Stomach (tissue), 8 donors: ENCODE measurements at regions not wholly inside any gene's neighbourhood (a gene's known extent, or its start where the extent isn't known, plus 50 kb on each side); places are given as distances from the start of the nearest gene placed in this dataset.

Experiments
- DNase-seq, 2 donors: peaks; one replicate each; pipeline versions ENCODE4 v3.0.0 to v3.0.0-alpha.2; 2013 to 2019
- H3K27ac ChIP-seq, 5 donors: fragments of 200-600 bp in 4 of 5; sonication (generic) in 4 of 5; one replicate each; pipeline ENCODE4 v1.5.1; 2013 to 2019; ENCODE audit warnings: mild to moderate bottlenecking in 1 of 5, moderate library complexity in 1 of 5
- H3K27me3 ChIP-seq, 3 donors: fragments of 200-600 bp; sonication (generic); one replicate each; pipeline ENCODE4 v1.5.1; 2017 to 2019; ENCODE audit warnings: mixed run types in 1 of 3
- H3K36me3 ChIP-seq, 4 donors: fragments of 200-600 bp; sonication (generic); 1 replicate in 3 of 4; 2 replicates in 1 of 4; pipeline ENCODE4 v1.5.1; 2016 to 2019
- H3K4me1 ChIP-seq, 4 donors: fragments of 200-600 bp; sonication (generic); one replicate each; pipeline ENCODE4 v1.5.1; 2016 to 2019
- H3K4me3 ChIP-seq, 4 donors: fragments of 200-600 bp; sonication (generic) in 3 of 4; one replicate each; pipeline ENCODE4 v1.5.1; 2016 to 2019; ENCODE audit warnings: mild to moderate bottlenecking in 1 of 4
- H3K9me3 ChIP-seq, 4 donors: fragments of 200-600 bp; sonication (generic); one replicate each; pipeline ENCODE4 v1.5.1; 2016 to 2019
- CTCF ChIP-seq, 7 experiments: fragments of 450-650 bp in 4 of 7; fragments of 200-600 bp in 3 of 7; sonication (generic) in 3 of 7; IDR thresholded peaks; one replicate each; pipeline ENCODE4 v1.5.1; 2016 to 2019; ENCODE audit warnings: antibody characterized with exemption in 7 of 7, control low read depth in 2 of 7, mild to moderate bottlenecking in 1 of 7
- EP300 ChIP-seq: sonication (generic); formaldehyde crosslinking; IDR thresholded peaks from one replicate; pipeline ENCODE4 v1.6.1; 2017; ENCODE audit warnings: antibody characterized with exemption
- POLR2A ChIP-seq, 4 donors: fragments of 450-650 bp; IDR thresholded peaks; one replicate each; pipeline ENCODE4 v1.6.1; 2016; ENCODE audit warnings: antibody characterized with exemption in 4 of 4, control low read depth in 2 of 4, mild to moderate bottlenecking in 1 of 4, moderate library complexity in 1 of 4
- POLR2AphosphoS5 ChIP-seq, 3 donors: sonication (generic); formaldehyde crosslinking; IDR thresholded peaks; one replicate each; pipeline ENCODE4 v1.6.1; 2016; ENCODE audit warnings: antibody characterized with exemption in 3 of 3
- WGBS, 5 donors: extraction: QIAGEN DNeasy Blood & Tissue Kit in 3 of 5; methylation state at CpG; one replicate each; pipeline versions ENCODE4 v1.1.5 to v1.1.7; 2013 to 2018; 5-methylcytosine and 5-hydroxymethylcytosine counted together
- intact Hi-C: fragments of 100-400 bp; cut with DNase I; formaldehyde crosslinking; loops from one replicate; pipeline ENCODE4 v1.15.1; 2023; ENCODE audit warnings: low total_unique reads
- donor health status: healthy with polysubstance abuse.
- donor health status: Bipolar disorder and iron deficiency.
- donor health status: healthy.

GRCh38 chr3:111307676-111308075 lies 234.3 kb upstream of the CD96 start:
- no peak for DNase-seq
- H3K9me3 ChIP-seq, result no peaks in the 10 kb centered on the region
- no peak overlapping the region for H3K27ac ChIP-seq
- no peaks in the 10 kb centered on the region for H3K36me3 ChIP-seq
- intact Hi-C loops, result no loop called here
- 79 to 94% (median 86%) methylated on average over 1 of the region's 1 CpG for WGBS, 5 donors
- H3K4me1 ChIP-seq, result peaks cover 0 to 26% (median 4%) of the 10 kb centered on the region in 4 donors
- no peak overlapping the region for H3K4me3 ChIP-seq
- no peaks in the 10 kb centered on the region for H3K27me3 ChIP-seq
- TF ChIP-seq POLR2AphosphoS5 (IDR thresholded peaks at IDR 0.05) (no peak), POLR2A (IDR thresholded peaks at IDR 0.05) (no peak), EP300 (no peak), CTCF (IDR thresholded peaks at IDR 0.05) (no peak)

- no peak for TF ChIP-seq CTCF (IDR thresholded peaks at IDR 0.05)
- TF ChIP-seq POLR2AphosphoS5 (IDR thresholded peaks at IDR 0.05), result peak in 2 of 3 donors; percentile 58 to 70
- Histone ChIP-seq H3K27me3 (no peaks in the 10 kb centered on the region), H3K27ac (peak overlapping the region in 3 of 5 donors; percentile 56 to 70 (median 57)), H3K36me3 (no peaks in the 10 kb centered on the region), H3K4me3 (no peak overlapping the region), H3K9me3 (no peaks in the 10 kb centered on the region), H3K4me1 (peaks cover 0 to 48% (median 14%) of the 10 kb centered on the region in 4 donors)
- DNase-seq, result peak in 1 of 2 donors; percentile 50
- intact Hi-C loops, result no loop called here
These were observed 230.9 kb upstream of the CD96 start for GRCh38 chr3:111311126-111311525.

GRCh38 chr3:111311709-111312235 lies 230.2 kb upstream of the CD96 start:
- no peak for TF ChIP-seq POLR2AphosphoS5 (IDR thresholded peaks at IDR 0.05)
- TF ChIP-seq CTCF (IDR thresholded peaks at IDR 0.05), result no peak
- no peak for TF ChIP-seq POLR2A (IDR thresholded peaks at IDR 0.05)
- no peak for TF ChIP-seq EP300
- Histone ChIP-seq H3K4me1 (peaks cover 0 to 48% (median 14%) of the 10 kb centered on the region in 4 donors), H3K36me3 (no peaks in the 10 kb centered on the region), H3K27me3 (no peaks in the 10 kb centered on the region), H3K9me3 (no peaks in the 10 kb centered on the region), H3K27ac (peak overlapping the region in 2 of 5 donors; percentile 56 to 57), H3K4me3 (no peak overlapping the region)
- 31 to 55% (median 48%) methylated on average over 2 of the region's 2 CpGs for WGBS, 5 donors
- intact Hi-C loops, result no loop called here
- DNase-seq, result no peak

GRCh38 chr3:111314181-111314873 lies 227.7 kb upstream of the CD96 start:
- H3K27me3 ChIP-seq, result no peaks in the 10 kb centered on the region
- intact Hi-C loops, result no loop called here
- no peak overlapping the region for H3K4me3 ChIP-seq
- TF ChIP-seq POLR2AphosphoS5 (IDR thresholded peaks at IDR 0.05), result no peak
- TF ChIP-seq CTCF (IDR thresholded peaks at IDR 0.05), result no peak
- TF ChIP-seq EP300, result no peak
- TF ChIP-seq POLR2A (IDR thresholded peaks at IDR 0.05), result no peak
- peak; percentile 48 to 49 for DNase-seq
- H3K36me3 ChIP-seq, result no peaks in the 10 kb centered on the region
- peaks cover 0 to 48% (median 14%) of the 10 kb centered on the region in 4 donors for H3K4me1 ChIP-seq
- H3K27ac ChIP-seq, result peak overlapping the region in 1 of 5 donors; percentile 4
- no peaks in the 10 kb centered on the region for H3K9me3 ChIP-seq
